ENCODE measurements at regions not wholly inside any gene's neighbourhood (a gene's known extent, or its start where the extent isn't known, plus 50 kb on each side); places are given as distances from the start of the nearest gene placed in this dataset.
"Not testable (repeated sequence)": the region's sequence is repeated elsewhere in the genome, so short reads cannot be mapped to it uniquely, and the experiment has no call there.

GRCh38 chr3:89533275-89533674 lies 425.9 kb downstream of the EPHA3 start:
- Histone ChIP-seq H3K4me1 (ENCODE audit: control insufficient read depth, low read depth, low read length) (peaks cover 8% of the 10 kb centered on the region), H3K4me3 (ENCODE audit: low read length) (no peak overlapping the region), H3K27me3 (ENCODE audit: control insufficient read depth, insufficient read depth, low read length) (no peaks in the 10 kb centered on the region), H3K9ac (ENCODE audit: low read length) (no peak overlapping the region), H3K27ac (ENCODE audit: low read length) (no peak overlapping the region), H3K36me3 (ENCODE audit: control insufficient read depth, low read depth, low read length) (no peaks in the 10 kb centered on the region), H3K9me3 (ENCODE audit: control insufficient read depth, low read depth, low read length) (peaks cover 5% of the 10 kb centered on the region)

DNA sequence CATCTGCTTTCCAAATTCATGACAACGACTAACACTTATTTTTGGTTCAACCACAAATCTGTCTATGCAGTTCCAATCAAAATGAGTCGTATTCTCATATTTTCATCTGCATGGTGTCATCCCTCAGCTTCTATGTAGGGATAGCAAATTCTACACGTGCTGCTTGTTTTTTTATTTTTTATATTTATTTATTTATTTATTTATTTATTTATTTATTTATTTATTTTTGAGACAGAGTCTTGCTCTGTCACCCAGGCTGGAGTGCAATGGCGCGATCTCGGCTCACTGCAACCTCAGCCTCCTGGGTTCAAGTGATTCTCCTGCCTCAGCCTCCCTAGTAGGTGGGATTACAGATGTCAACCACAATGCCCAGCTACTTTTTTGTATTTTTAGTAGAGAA lies 447.2 kb downstream of the EPHA3 start:
- not testable (repeated sequence) for H3K4me3 ChIP-seq (ENCODE audit: low read length); H3K9me3 ChIP-seq (ENCODE audit: control insufficient read depth, low read depth, low read length); H3K27ac ChIP-seq (ENCODE audit: low read length); H3K4me1 ChIP-seq (ENCODE audit: control insufficient read depth, low read depth, low read length); H3K27me3 ChIP-seq (ENCODE audit: control insufficient read depth, insufficient read depth, low read length); H3K9ac ChIP-seq (ENCODE audit: low read length); H3K36me3 ChIP-seq (ENCODE audit: control insufficient read depth, low read depth, low read length)

GRCh38 chr3:89558711-89559110 lies 451.3 kb downstream of the EPHA3 start:
- Histone ChIP-seq H3K9me3 (ENCODE audit: control insufficient read depth, low read depth, low read length) (no peaks in the 10 kb centered on the region), H3K27ac (ENCODE audit: low read length) (no peak overlapping the region), H3K9ac (ENCODE audit: low read length) (no peak overlapping the region), H3K36me3 (ENCODE audit: control insufficient read depth, low read depth, low read length) (no peaks in the 10 kb centered on the region), H3K4me3 (ENCODE audit: low read length) (no peak overlapping the region), H3K27me3 (ENCODE audit: control insufficient read depth, insufficient read depth, low read length) (no peaks in the 10 kb centered on the region), H3K4me1 (ENCODE audit: control insufficient read depth, low read depth, low read length) (no peaks in the 10 kb centered on the region)

- Histone ChIP-seq H3K27ac (ENCODE audit: low read length) (no peak overlapping the region), H3K27me3 (ENCODE audit: control insufficient read depth, insufficient read depth, low read length) (no peaks in the 10 kb centered on the region), H3K36me3 (ENCODE audit: control insufficient read depth, low read depth, low read length) (no peaks in the 10 kb centered on the region), H3K4me3 (ENCODE audit: low read length) (no peak overlapping the region), H3K9ac (ENCODE audit: low read length) (no peak overlapping the region), H3K4me1 (ENCODE audit: control insufficient read depth, low read depth, low read length) (no peaks in the 10 kb centered on the region), H3K9me3 (ENCODE audit: control insufficient read depth, low read depth, low read length) (no peaks in the 10 kb centered on the region)
Observed at GRCh38 chr3:89560568-89560967, 453.1 kb downstream of the EPHA3 start.

GRCh38 chr3:89562373-89562772 lies 455.0 kb downstream of the EPHA3 start:
- Histone ChIP-seq H3K4me3 (ENCODE audit: low read length) (no peak overlapping the region), H3K4me1 (ENCODE audit: control insufficient read depth, low read depth, low read length) (no peaks in the 10 kb centered on the region), H3K9me3 (ENCODE audit: control insufficient read depth, low read depth, low read length) (no peaks in the 10 kb centered on the region), H3K36me3 (ENCODE audit: control insufficient read depth, low read depth, low read length) (no peaks in the 10 kb centered on the region), H3K27me3 (ENCODE audit: control insufficient read depth, insufficient read depth, low read length) (no peaks in the 10 kb centered on the region), H3K9ac (ENCODE audit: low read length) (no peak overlapping the region), H3K27ac (ENCODE audit: low read length) (no peak overlapping the region)

- Histone ChIP-seq H3K27me3 (ENCODE audit: control insufficient read depth, insufficient read depth, low read length) (no peaks in the 10 kb centered on the region), H3K9me3 (ENCODE audit: control insufficient read depth, low read depth, low read length) (no peaks in the 10 kb centered on the region), H3K36me3 (ENCODE audit: control insufficient read depth, low read depth, low read length) (no peaks in the 10 kb centered on the region), H3K27ac (ENCODE audit: low read length) (no peak overlapping the region), H3K9ac (ENCODE audit: low read length) (no peak overlapping the region), H3K4me1 (ENCODE audit: control insufficient read depth, low read depth, low read length) (no peaks in the 10 kb centered on the region), H3K4me3 (ENCODE audit: low read length) (no peak overlapping the region)
Observed at GRCh38 chr3:89565098-89565497, 457.7 kb downstream of the EPHA3 start.

DNA sequence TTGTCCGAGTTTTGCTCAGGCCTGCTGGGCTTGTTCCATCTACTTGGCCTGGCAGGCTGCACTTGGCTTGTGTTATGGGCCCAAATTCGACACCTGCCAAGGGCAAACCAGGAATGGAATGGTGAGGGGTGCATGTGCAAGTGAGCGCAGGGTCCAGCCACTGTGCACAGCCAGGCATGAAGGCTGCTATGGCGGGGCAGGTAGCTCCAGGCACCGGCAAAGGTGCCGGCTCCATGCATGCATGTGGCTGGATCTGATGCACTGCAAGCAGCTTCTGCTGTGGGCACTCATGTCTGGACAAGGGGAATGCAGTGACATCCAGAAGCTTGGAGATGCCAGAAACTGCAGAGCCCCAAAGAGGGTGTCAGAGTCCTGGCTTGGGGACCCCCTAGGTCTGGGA lies 463.0 kb downstream of the EPHA3 start:
- Histone ChIP-seq H3K27ac (ENCODE audit: low read length) (no peak overlapping the region), H3K36me3 (ENCODE audit: control insufficient read depth, low read depth, low read length) (no peaks in the 10 kb centered on the region)

GRCh38 chr3:89571298-89571697 lies 463.9 kb downstream of the EPHA3 start:
- no peaks in the 10 kb centered on the region for H3K9me3 ChIP-seq (ENCODE audit: control insufficient read depth, low read depth, low read length)
- H3K36me3 ChIP-seq (ENCODE audit: control insufficient read depth, low read depth, low read length) = no peaks in the 10 kb centered on the region
- no peaks in the 10 kb centered on the region for H3K4me1 ChIP-seq (ENCODE audit: control insufficient read depth, low read depth, low read length)
- H3K4me3 ChIP-seq (ENCODE audit: low read length) = no peak overlapping the region
- H3K27me3 ChIP-seq (ENCODE audit: control insufficient read depth, insufficient read depth, low read length) = no peaks in the 10 kb centered on the region
- H3K27ac ChIP-seq (ENCODE audit: low read length) = no peak overlapping the region
- no peak overlapping the region for H3K9ac ChIP-seq (ENCODE audit: low read length)

More for the DNA sequence above, 463.0 kb downstream of the EPHA3 start:
- H3K9me3 ChIP-seq (ENCODE audit: control insufficient read depth, low read depth, low read length) = no peaks in the 10 kb centered on the region
- no peak overlapping the region for H3K4me3 ChIP-seq (ENCODE audit: low read length)
- no peaks in the 10 kb centered on the region for H3K4me1 ChIP-seq (ENCODE audit: control insufficient read depth, low read depth, low read length)
- H3K27me3 ChIP-seq (ENCODE audit: control insufficient read depth, insufficient read depth, low read length) = no peaks in the 10 kb centered on the region
- H3K9ac ChIP-seq (ENCODE audit: low read length) = no peak overlapping the region

- no peaks in the 10 kb centered on the region for H3K9me3 ChIP-seq (ENCODE audit: control insufficient read depth, low read depth, low read length)
- H3K4me1 ChIP-seq (ENCODE audit: control insufficient read depth, low read depth, low read length) = no peaks in the 10 kb centered on the region
- no peaks in the 10 kb centered on the region for H3K36me3 ChIP-seq (ENCODE audit: control insufficient read depth, low read depth, low read length)
- no peak overlapping the region for H3K9ac ChIP-seq (ENCODE audit: low read length)
- H3K27me3 ChIP-seq (ENCODE audit: control insufficient read depth, insufficient read depth, low read length) = no peaks in the 10 kb centered on the region
- no peak overlapping the region for H3K27ac ChIP-seq (ENCODE audit: low read length)
- no peak overlapping the region for H3K4me3 ChIP-seq (ENCODE audit: low read length)
Observed at GRCh38 chr3:89571707-89572106, 464.3 kb downstream of the EPHA3 start.

GRCh38 chr3:89572261-89572660 lies 464.8 kb downstream of the EPHA3 start:
- Histone ChIP-seq H3K9ac (ENCODE audit: low read length) (no peak overlapping the region), H3K4me3 (ENCODE audit: low read length) (no peak overlapping the region)

DNA sequence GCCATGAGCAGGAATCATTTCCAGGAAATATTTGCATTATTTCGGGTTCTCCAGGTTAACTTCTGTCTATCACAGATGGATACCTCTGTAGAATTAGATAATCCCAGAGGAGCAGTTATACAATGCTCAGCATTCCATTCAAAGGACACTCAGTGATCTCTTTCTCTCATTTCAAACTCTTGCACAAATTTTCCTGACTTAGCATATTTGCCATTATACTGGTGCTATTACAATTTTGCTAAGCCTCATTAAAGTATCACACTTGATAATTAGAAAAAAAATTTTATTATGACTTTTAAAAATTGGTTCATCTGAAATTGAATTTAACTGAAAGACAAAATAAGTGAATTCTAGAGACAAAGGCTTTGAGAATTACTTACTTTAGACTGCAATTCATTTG lies 469.0 kb downstream of the EPHA3 start:
- no peaks in the 10 kb centered on the region for H3K27me3 ChIP-seq (ENCODE audit: control insufficient read depth, insufficient read depth, low read length)
- H3K9me3 ChIP-seq (ENCODE audit: control insufficient read depth, low read depth, low read length) = no peaks in the 10 kb centered on the region
- H3K36me3 ChIP-seq (ENCODE audit: control insufficient read depth, low read depth, low read length) = no peaks in the 10 kb centered on the region
- no peak overlapping the region for H3K9ac ChIP-seq (ENCODE audit: low read length)
- H3K4me1 ChIP-seq (ENCODE audit: control insufficient read depth, low read depth, low read length) = no peaks in the 10 kb centered on the region
- no peak overlapping the region for H3K4me3 ChIP-seq (ENCODE audit: low read length)
- no peak overlapping the region for H3K27ac ChIP-seq (ENCODE audit: low read length)

More at GRCh38 chr3:89572261-89572660, 464.8 kb downstream of the EPHA3 start:
- Histone ChIP-seq H3K27me3 (ENCODE audit: control insufficient read depth, insufficient read depth, low read length) (no peaks in the 10 kb centered on the region), H3K36me3 (ENCODE audit: control insufficient read depth, low read depth, low read length) (no peaks in the 10 kb centered on the region), H3K27ac (ENCODE audit: low read length) (no peak overlapping the region), H3K4me1 (ENCODE audit: control insufficient read depth, low read depth, low read length) (no peaks in the 10 kb centered on the region), H3K9me3 (ENCODE audit: control insufficient read depth, low read depth, low read length) (no peaks in the 10 kb centered on the region)

- no peak overlapping the region for H3K9ac ChIP-seq (ENCODE audit: low read length)
- no peaks in the 10 kb centered on the region for H3K4me1 ChIP-seq (ENCODE audit: control insufficient read depth, low read depth, low read length)
- H3K4me3 ChIP-seq (ENCODE audit: low read length) = no peak overlapping the region
- H3K27me3 ChIP-seq (ENCODE audit: control insufficient read depth, insufficient read depth, low read length) = no peaks in the 10 kb centered on the region
- H3K36me3 ChIP-seq (ENCODE audit: control insufficient read depth, low read depth, low read length) = no peaks in the 10 kb centered on the region
- no peaks in the 10 kb centered on the region for H3K9me3 ChIP-seq (ENCODE audit: control insufficient read depth, low read depth, low read length)
- H3K27ac ChIP-seq (ENCODE audit: low read length) = no peak overlapping the region
Observed at GRCh38 chr3:89577637-89578530, 470.5 kb downstream of the EPHA3 start.

Data from iPS-18a (cell line).